Gastrocnemius medialis (tissue), 4 donors: ENCODE measurements at regions not wholly inside any gene's neighbourhood (a gene's known extent, or its start where the extent isn't known, plus 50 kb on each side); places are given as distances from the start of the nearest gene placed in this dataset.

Source experiments
- POLR2A ChIP-seq, 2 donors: fragments of 450-650 bp; IDR thresholded peaks; one replicate each; pipeline ENCODE4 v1.6.1; 2017; ENCODE audit warnings: antibody characterized with exemption in 2 of 2, mild to moderate bottlenecking in 2 of 2, moderate library complexity in 2 of 2
- TF ChIP-seq, protein P1 (sequence below), 5 experiments: fragments of 450-650 bp in 3 of 5; fragments of 200-600 bp in 2 of 5; sonication (generic) in 2 of 5; IDR thresholded peaks in 4 of 5; conservative IDR thresholded peaks in 1 of 5; 1 replicate in 4 of 5; 2 replicates in 1 of 5; pipeline ENCODE4 v1.5.1; 2016 to 2019; ENCODE audit warnings: antibody characterized with exemption in 5 of 5, mild to moderate bottlenecking in 3 of 5, moderate library complexity in 3 of 5

DNA sequence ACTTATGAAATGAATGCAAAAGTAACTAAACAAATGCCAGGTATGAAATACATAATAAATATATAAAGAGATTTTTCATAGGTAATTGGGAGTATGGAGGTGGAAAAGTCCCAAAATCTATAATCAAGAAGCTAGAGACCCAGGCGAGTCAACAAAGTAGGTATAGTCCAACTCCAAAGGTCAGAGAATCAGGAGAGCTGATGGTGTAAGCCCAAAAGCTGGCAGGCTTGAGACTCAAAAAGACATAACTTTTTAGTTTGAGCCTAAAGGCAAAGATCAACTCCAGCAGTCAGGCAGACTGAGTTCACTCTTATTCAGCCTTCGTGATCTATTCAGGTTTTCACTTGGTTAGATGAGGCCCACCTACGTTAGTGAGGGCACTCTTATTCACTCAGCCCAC, 157.4 kb upstream of the TMCO5A start:
- TF ChIP-seq, protein P1, sequence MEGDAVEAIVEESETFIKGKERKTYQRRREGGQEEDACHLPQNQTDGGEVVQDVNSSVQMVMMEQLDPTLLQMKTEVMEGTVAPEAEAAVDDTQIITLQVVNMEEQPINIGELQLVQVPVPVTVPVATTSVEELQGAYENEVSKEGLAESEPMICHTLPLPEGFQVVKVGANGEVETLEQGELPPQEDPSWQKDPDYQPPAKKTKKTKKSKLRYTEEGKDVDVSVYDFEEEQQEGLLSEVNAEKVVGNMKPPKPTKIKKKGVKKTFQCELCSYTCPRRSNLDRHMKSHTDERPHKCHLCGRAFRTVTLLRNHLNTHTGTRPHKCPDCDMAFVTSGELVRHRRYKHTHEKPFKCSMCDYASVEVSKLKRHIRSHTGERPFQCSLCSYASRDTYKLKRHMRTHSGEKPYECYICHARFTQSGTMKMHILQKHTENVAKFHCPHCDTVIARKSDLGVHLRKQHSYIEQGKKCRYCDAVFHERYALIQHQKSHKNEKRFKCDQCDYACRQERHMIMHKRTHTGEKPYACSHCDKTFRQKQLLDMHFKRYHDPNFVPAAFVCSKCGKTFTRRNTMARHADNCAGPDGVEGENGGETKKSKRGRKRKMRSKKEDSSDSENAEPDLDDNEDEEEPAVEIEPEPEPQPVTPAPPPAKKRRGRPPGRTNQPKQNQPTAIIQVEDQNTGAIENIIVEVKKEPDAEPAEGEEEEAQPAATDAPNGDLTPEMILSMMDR (IDR thresholded peaks at IDR 0.05 in 4 of 5, conservative IDR thresholded peaks at IDR 0.05 in 1 of 5): no peak
- no peak for TF ChIP-seq POLR2A (IDR thresholded peaks at IDR 0.05)
